Thoracic aorta (tissue), 2 donors: ENCODE measurements at regions not wholly inside any gene's neighbourhood (a gene's known extent, or its start where the extent isn't known, plus 50 kb on each side); places are given as distances from the start of the nearest gene placed in this dataset.

ENCODE experiments used
- ATAC-seq: fragments of 150-250 bp; one replicate; pipeline ENCODE4 v1.8.0; 2017; ENCODE audit warnings: low read depth; ENCODE audit not compliant: insufficient number of reproducible peaks, low FRiP score
- DNase-seq: peaks from one replicate; pipeline ENCODE4 v3.0.0-alpha.2; 2020; ENCODE audit warnings: low spot score
- H3K27ac ChIP-seq, 2 donors: fragments of 200-600 bp; sonication (generic); 1 replicate in 1 of 2; 2 replicates in 1 of 2; pipeline ENCODE4 v1.5.1; 2016; ENCODE audit warnings: mild to moderate bottlenecking in 2 of 2, moderate library complexity in 2 of 2
- H3K27me3 ChIP-seq: fragments of 200-600 bp; sonication (generic); replicated peaks from 2 replicates; pipeline ENCODE4 v1.6.0; 2016; ENCODE audit warnings: mild to moderate bottlenecking; ENCODE audit not compliant: insufficient read depth
- H3K36me3 ChIP-seq: fragments of 200-600 bp; sonication (generic); one replicate; pipeline ENCODE4 v1.5.1; 2016
- H3K4me1 ChIP-seq, 2 donors: fragments of 200-600 bp; sonication (generic); 1 replicate in 1 of 2; 2 replicates in 1 of 2; pipeline versions ENCODE4 v1.5.1 to v1.6.0; 2016; ENCODE audit warnings: low read depth in 2 of 2, mild to moderate bottlenecking in 1 of 2; ENCODE audit not compliant: control insufficient read depth in 1 of 2
- H3K4me3 ChIP-seq: fragments of 200-600 bp; sonication (generic); 2 replicates; pipeline ENCODE4 v1.5.1; 2016; ENCODE audit warnings: mild to moderate bottlenecking
- H3K9me3 ChIP-seq: fragments of 200-600 bp; sonication (generic); 2 replicates; pipeline ENCODE4 v1.5.1; 2016
- CTCF ChIP-seq: fragments of 200-600 bp; sonication (generic); IDR thresholded peaks from one replicate; pipeline ENCODE4 v1.5.1; 2019; ENCODE audit warnings: antibody characterized with exemption

- H3K4me3 ChIP-seq, result no peak overlapping the region
- H3K4me1 ChIP-seq, result peaks cover 3 to 8% of the 10 kb centered on the region in 2 donors
- no peaks in the 10 kb centered on the region for H3K36me3 ChIP-seq
- DNase-seq, result no peak
- no peaks in the 10 kb centered on the region for H3K27me3 ChIP-seq
- no peak for ATAC-seq
- H3K9me3 ChIP-seq, result no peaks in the 10 kb centered on the region
- no peak overlapping the region for H3K27ac ChIP-seq
- no peak for TF ChIP-seq CTCF
These were observed 255.7 kb downstream of the DLEU7 start for GRCh38 chr13:50587645-50588373.

- ATAC-seq (no peak), DNase-seq (no peak)
- Histone ChIP-seq H3K4me3 (no peak overlapping the region), H3K36me3 (no peaks in the 10 kb centered on the region), H3K27ac (no peak overlapping the region), H3K27me3 (no peaks in the 10 kb centered on the region), H3K4me1 (peaks cover 3 to 8% of the 10 kb centered on the region in 2 donors), H3K9me3 (no peaks in the 10 kb centered on the region)
- no peak for TF ChIP-seq CTCF
These were observed 254.9 kb downstream of the DLEU7 start for GRCh38 chr13:50588491-50589130.

GRCh38 chr13:50589139-50589538 lies 254.4 kb downstream of the DLEU7 start:
- H3K27me3 ChIP-seq, result no peaks in the 10 kb centered on the region
- no peak for ATAC-seq
- no peaks in the 10 kb centered on the region for H3K9me3 ChIP-seq
- H3K4me1 ChIP-seq, result peaks cover 3 to 8% of the 10 kb centered on the region in 2 donors
- no peak overlapping the region for H3K4me3 ChIP-seq
- no peak for DNase-seq
- H3K36me3 ChIP-seq, result no peaks in the 10 kb centered on the region
- no peak overlapping the region for H3K27ac ChIP-seq
- TF ChIP-seq CTCF, result no peak

GRCh38 chr13:50589651-50590054 lies 253.8 kb downstream of the DLEU7 start:
- H3K4me1 ChIP-seq, result peaks cover 3 to 8% of the 10 kb centered on the region in 2 donors
- no peaks in the 10 kb centered on the region for H3K9me3 ChIP-seq
- H3K4me3 ChIP-seq, result no peak overlapping the region
- H3K27ac ChIP-seq, result no peak overlapping the region
- no peaks in the 10 kb centered on the region for H3K36me3 ChIP-seq
- no peaks in the 10 kb centered on the region for H3K27me3 ChIP-seq
- DNase-seq (no peak), ATAC-seq (no peak)
- no peak for TF ChIP-seq CTCF

- H3K36me3 ChIP-seq, result no peaks in the 10 kb centered on the region
- H3K4me3 ChIP-seq, result no peak overlapping the region
These were observed 250.9 kb downstream of the DLEU7 start for GRCh38 chr13:50592412-50593155.

More at GRCh38 chr13:50592412-50593155, 250.9 kb downstream of the DLEU7 start:
- peaks cover 3 to 8% of the 10 kb centered on the region in 2 donors for H3K4me1 ChIP-seq
- H3K9me3 ChIP-seq, result no peaks in the 10 kb centered on the region
- DNase-seq (no peak), ATAC-seq (no peak)
- no peak overlapping the region for H3K27ac ChIP-seq
- H3K27me3 ChIP-seq, result no peaks in the 10 kb centered on the region
- TF ChIP-seq CTCF, result no peak
